ENCODE measurements at regions not wholly inside any gene's neighbourhood (a gene's known extent, or its start where the extent isn't known, plus 50 kb on each side); places are given as distances from the start of the nearest gene placed in this dataset.

- H3K36me3 ChIP-seq (ENCODE audit: control insufficient read depth in 2 of 2, insufficient read depth in 2 of 2, low read length in 1 of 2), result no peaks in the 10 kb centered on the region
- no peak overlapping the region for H3K4me3 ChIP-seq (ENCODE audit: low read depth in 1 of 2, low read length in 2 of 2)
- no peaks in the 10 kb centered on the region for H3K4me1 ChIP-seq (ENCODE audit: control insufficient read depth in 2 of 2, insufficient read depth in 2 of 2, low read length in 1 of 2)
- no peaks in the 10 kb centered on the region for H3K27me3 ChIP-seq (ENCODE audit: control insufficient read depth in 1 of 2, insufficient read depth in 2 of 2, low read length in 2 of 2)
- no peak overlapping the region for H3K27ac ChIP-seq (ENCODE audit: low read depth in 2 of 2, low read length in 1 of 2)
- H3K9me3 ChIP-seq (ENCODE audit: control insufficient read depth in 2 of 2, insufficient read depth in 1 of 2, low read depth in 1 of 2, low read length in 1 of 2), result no peaks in the 10 kb centered on the region
- 94% methylated on average over 3 of the region's 3 CpGs for WGBS, 2 donors
Observed at GRCh38 chr18:39348757-39349156, 1783.2 kb upstream of the CELF4 start.

GRCh38 chr18:39347701-39348100 is 1782.1 kb upstream of the CELF4 start:
- H3K4me1 ChIP-seq (ENCODE audit: control insufficient read depth in 2 of 2, insufficient read depth in 2 of 2, low read length in 1 of 2), result no peaks in the 10 kb centered on the region
- no peak overlapping the region for H3K27ac ChIP-seq (ENCODE audit: low read depth in 2 of 2, low read length in 1 of 2)
- 77 to 85% methylated on average over 5 of the region's 5 CpGs for whole genome bisulfite sequencing, 2 donors
- H3K36me3 ChIP-seq (ENCODE audit: control insufficient read depth in 2 of 2, insufficient read depth in 2 of 2, low read length in 1 of 2), result no peaks in the 10 kb centered on the region
- H3K27me3 ChIP-seq (ENCODE audit: control insufficient read depth in 1 of 2, insufficient read depth in 2 of 2, low read length in 2 of 2), result no peaks in the 10 kb centered on the region
- H3K4me3 ChIP-seq (ENCODE audit: low read depth in 1 of 2, low read length in 2 of 2), result no peak overlapping the region
- no peaks in the 10 kb centered on the region for H3K9me3 ChIP-seq (ENCODE audit: control insufficient read depth in 2 of 2, insufficient read depth in 1 of 2, low read depth in 1 of 2, low read length in 1 of 2)

GRCh38 chr18:39346916-39347315 is 1781.3 kb upstream of the CELF4 start:
- WGBS, 2 donors, result 89 to 93% methylated on average over 1 of the region's 1 CpG

GRCh38 chr18:39345321-39345720 is 1779.7 kb upstream of the CELF4 start:
- Histone ChIP-seq H3K4me3 (ENCODE audit: low read depth in 1 of 2, low read length in 2 of 2) (no peak overlapping the region), H3K4me1 (ENCODE audit: control insufficient read depth in 2 of 2, insufficient read depth in 2 of 2, low read length in 1 of 2) (no peaks in the 10 kb centered on the region), H3K27ac (ENCODE audit: low read depth in 2 of 2, low read length in 1 of 2) (no peak overlapping the region), H3K27me3 (ENCODE audit: control insufficient read depth in 1 of 2, insufficient read depth in 2 of 2, low read length in 2 of 2) (no peaks in the 10 kb centered on the region), H3K9me3 (ENCODE audit: control insufficient read depth in 2 of 2, insufficient read depth in 1 of 2, low read depth in 1 of 2, low read length in 1 of 2) (no peaks in the 10 kb centered on the region), H3K36me3 (ENCODE audit: control insufficient read depth in 2 of 2, insufficient read depth in 2 of 2, low read length in 1 of 2) (no peaks in the 10 kb centered on the region)
- WGBS, 2 donors, result 72 to 84% methylated on average over 2 of the region's 2 CpGs

More at GRCh38 chr18:39346916-39347315, 1781.3 kb upstream of the CELF4 start:
- no peaks in the 10 kb centered on the region for H3K9me3 ChIP-seq (ENCODE audit: control insufficient read depth in 2 of 2, insufficient read depth in 1 of 2, low read depth in 1 of 2, low read length in 1 of 2)
- no peaks in the 10 kb centered on the region for H3K4me1 ChIP-seq (ENCODE audit: control insufficient read depth in 2 of 2, insufficient read depth in 2 of 2, low read length in 1 of 2)
- no peak overlapping the region for H3K4me3 ChIP-seq (ENCODE audit: low read depth in 1 of 2, low read length in 2 of 2)
- H3K27me3 ChIP-seq (ENCODE audit: control insufficient read depth in 1 of 2, insufficient read depth in 2 of 2, low read length in 2 of 2), result no peaks in the 10 kb centered on the region
- no peak overlapping the region for H3K27ac ChIP-seq (ENCODE audit: low read depth in 2 of 2, low read length in 1 of 2)
- no peaks in the 10 kb centered on the region for H3K36me3 ChIP-seq (ENCODE audit: control insufficient read depth in 2 of 2, insufficient read depth in 2 of 2, low read length in 1 of 2)

- H3K27ac ChIP-seq (ENCODE audit: low read depth in 2 of 2, low read length in 1 of 2), result no peak overlapping the region
- H3K4me1 ChIP-seq (ENCODE audit: control insufficient read depth in 2 of 2, insufficient read depth in 2 of 2, low read length in 1 of 2), result no peaks in the 10 kb centered on the region
- no peaks in the 10 kb centered on the region for H3K9me3 ChIP-seq (ENCODE audit: control insufficient read depth in 2 of 2, insufficient read depth in 1 of 2, low read depth in 1 of 2, low read length in 1 of 2)
- no peaks in the 10 kb centered on the region for H3K36me3 ChIP-seq (ENCODE audit: control insufficient read depth in 2 of 2, insufficient read depth in 2 of 2, low read length in 1 of 2)
- H3K27me3 ChIP-seq (ENCODE audit: control insufficient read depth in 1 of 2, insufficient read depth in 2 of 2, low read length in 2 of 2), result no peaks in the 10 kb centered on the region
- WGBS, 2 donors, result 80 to 89% methylated on average over 5 of the region's 5 CpGs
- no peak overlapping the region for H3K4me3 ChIP-seq (ENCODE audit: low read depth in 1 of 2, low read length in 2 of 2)
Observed at GRCh38 chr18:39344487-39344886, 1778.9 kb upstream of the CELF4 start.

- 80 to 87% methylated on average over 2 of the region's 2 CpGs for WGBS, 2 donors
- Histone ChIP-seq H3K4me1 (ENCODE audit: control insufficient read depth in 2 of 2, insufficient read depth in 2 of 2, low read length in 1 of 2) (no peaks in the 10 kb centered on the region), H3K4me3 (ENCODE audit: low read depth in 1 of 2, low read length in 2 of 2) (no peak overlapping the region), H3K27me3 (ENCODE audit: control insufficient read depth in 1 of 2, insufficient read depth in 2 of 2, low read length in 2 of 2) (no peaks in the 10 kb centered on the region), H3K36me3 (ENCODE audit: control insufficient read depth in 2 of 2, insufficient read depth in 2 of 2, low read length in 1 of 2) (no peaks in the 10 kb centered on the region), H3K27ac (ENCODE audit: low read depth in 2 of 2, low read length in 1 of 2) (no peak overlapping the region), H3K9me3 (ENCODE audit: control insufficient read depth in 2 of 2, insufficient read depth in 1 of 2, low read depth in 1 of 2, low read length in 1 of 2) (no peaks in the 10 kb centered on the region)
Observed at GRCh38 chr18:39341129-39341528, 1775.5 kb upstream of the CELF4 start.

- H3K27me3 ChIP-seq (ENCODE audit: control insufficient read depth in 1 of 2, insufficient read depth in 2 of 2, low read length in 2 of 2), result no peaks in the 10 kb centered on the region
- no peaks in the 10 kb centered on the region for H3K4me1 ChIP-seq (ENCODE audit: control insufficient read depth in 2 of 2, insufficient read depth in 2 of 2, low read length in 1 of 2)
- H3K9me3 ChIP-seq (ENCODE audit: control insufficient read depth in 2 of 2, insufficient read depth in 1 of 2, low read depth in 1 of 2, low read length in 1 of 2), result no peaks in the 10 kb centered on the region
- no peak overlapping the region for H3K27ac ChIP-seq (ENCODE audit: low read depth in 2 of 2, low read length in 1 of 2)
- 55 to 69% methylated on average over 1 of the region's 1 CpG for WGBS, 2 donors
- H3K36me3 ChIP-seq (ENCODE audit: control insufficient read depth in 2 of 2, insufficient read depth in 2 of 2, low read length in 1 of 2), result no peaks in the 10 kb centered on the region
- no peak overlapping the region for H3K4me3 ChIP-seq (ENCODE audit: low read depth in 1 of 2, low read length in 2 of 2)
Observed at GRCh38 chr18:39340418-39340817, 1774.8 kb upstream of the CELF4 start.

GRCh38 chr18:39329496-39330275 is 1764.1 kb upstream of the CELF4 start:
- Histone ChIP-seq H3K27me3 (ENCODE audit: control insufficient read depth in 1 of 2, insufficient read depth in 2 of 2, low read length in 2 of 2) (no peaks in the 10 kb centered on the region), H3K27ac (ENCODE audit: low read depth in 2 of 2, low read length in 1 of 2) (no peak overlapping the region), H3K4me1 (ENCODE audit: control insufficient read depth in 2 of 2, insufficient read depth in 2 of 2, low read length in 1 of 2) (no peaks in the 10 kb centered on the region), H3K36me3 (ENCODE audit: control insufficient read depth in 2 of 2, insufficient read depth in 2 of 2, low read length in 1 of 2) (no peaks in the 10 kb centered on the region), H3K4me3 (ENCODE audit: low read depth in 1 of 2, low read length in 2 of 2) (no peak overlapping the region), H3K9me3 (ENCODE audit: control insufficient read depth in 2 of 2, insufficient read depth in 1 of 2, low read depth in 1 of 2, low read length in 1 of 2) (no peaks in the 10 kb centered on the region)

- no peaks in the 10 kb centered on the region for H3K4me1 ChIP-seq (ENCODE audit: control insufficient read depth in 2 of 2, insufficient read depth in 2 of 2, low read length in 1 of 2)
- no peaks in the 10 kb centered on the region for H3K9me3 ChIP-seq (ENCODE audit: control insufficient read depth in 2 of 2, insufficient read depth in 1 of 2, low read depth in 1 of 2, low read length in 1 of 2)
- H3K4me3 ChIP-seq (ENCODE audit: low read depth in 1 of 2, low read length in 2 of 2), result no peak overlapping the region
- 72 to 82% methylated on average over 2 of the region's 2 CpGs for WGBS, 2 donors
- no peaks in the 10 kb centered on the region for H3K36me3 ChIP-seq (ENCODE audit: control insufficient read depth in 2 of 2, insufficient read depth in 2 of 2, low read length in 1 of 2)
- no peak overlapping the region for H3K27ac ChIP-seq (ENCODE audit: low read depth in 2 of 2, low read length in 1 of 2)
- H3K27me3 ChIP-seq (ENCODE audit: control insufficient read depth in 1 of 2, insufficient read depth in 2 of 2, low read length in 2 of 2), result no peaks in the 10 kb centered on the region
Observed at GRCh38 chr18:39326772-39327171, 1761.2 kb upstream of the CELF4 start.

- Histone ChIP-seq H3K4me3 (ENCODE audit: low read depth in 1 of 2, low read length in 2 of 2) (no peak overlapping the region), H3K27ac (ENCODE audit: low read depth in 2 of 2, low read length in 1 of 2) (no peak overlapping the region), H3K36me3 (ENCODE audit: control insufficient read depth in 2 of 2, insufficient read depth in 2 of 2, low read length in 1 of 2) (no peaks in the 10 kb centered on the region), H3K9me3 (ENCODE audit: control insufficient read depth in 2 of 2, insufficient read depth in 1 of 2, low read depth in 1 of 2, low read length in 1 of 2) (no peaks in the 10 kb centered on the region), H3K27me3 (ENCODE audit: control insufficient read depth in 1 of 2, insufficient read depth in 2 of 2, low read length in 2 of 2) (no peaks in the 10 kb centered on the region), H3K4me1 (ENCODE audit: control insufficient read depth in 2 of 2, insufficient read depth in 2 of 2, low read length in 1 of 2) (no peaks in the 10 kb centered on the region)
- 88 to 92% methylated on average over 1 of the region's 1 CpG for WGBS, 2 donors
Observed at GRCh38 chr18:39325973-39326372, 1760.4 kb upstream of the CELF4 start.

All from esophagus (tissue), 2 donors.